PFSK-1 (cell line): ENCODE measurements at regions not wholly inside any gene's neighbourhood (a gene's known extent, or its start where the extent isn't known, plus 50 kb on each side); places are given as distances from the start of the nearest gene placed in this dataset.

Experiments used
- FOXP2 ChIP-seq: optimal IDR thresholded peaks from 2 replicates; pipeline ENCODE3; 2011; ENCODE audit warnings: borderline replicate concordance, control low read depth, inconsistent platforms; ENCODE audit not compliant: insufficient read depth; ENCODE audit errors: extremely low read length, extremely low read depth
- POLR2AphosphoS5 ChIP-seq: IDR thresholded peaks from 2 replicates; pipeline ENCODE4 v1.6.1; 2012; ENCODE audit warnings: low read depth, mild to moderate bottlenecking, control low read depth, low read length, moderate library complexity
- SIN3A ChIP-seq: IDR thresholded peaks from 2 replicates; pipeline ENCODE4 v1.6.1; 2012; ENCODE audit warnings: mild to moderate bottlenecking, low read length, moderate library complexity, borderline replicate concordance; ENCODE audit not compliant: insufficient read depth
- TAF1 ChIP-seq: IDR thresholded peaks from 2 replicates; pipeline ENCODE4 v1.6.1; 2012; ENCODE audit warnings: low read length, control low read depth, borderline replicate concordance; ENCODE audit not compliant: insufficient read depth
- TF ChIP-seq, protein P1 (sequence below), 2 experiments: IDR thresholded peaks; 2 replicates each; pipeline versions ENCODE4 v1.6.1 to v1.8.0; 2011 to 2012; ENCODE audit warnings: low read depth in 2 of 2, low read length in 2 of 2, control low read depth in 1 of 2, inconsistent platforms in 1 of 2, mild to moderate bottlenecking in 1 of 2, moderate library complexity in 1 of 2; ENCODE audit not compliant: insufficient read depth in 1 of 2

- TF ChIP-seq POLR2AphosphoS5 (no peak), FOXP2 (no peak), TAF1 (no peak), SIN3A (no peak)
- TF ChIP-seq, protein P1, sequence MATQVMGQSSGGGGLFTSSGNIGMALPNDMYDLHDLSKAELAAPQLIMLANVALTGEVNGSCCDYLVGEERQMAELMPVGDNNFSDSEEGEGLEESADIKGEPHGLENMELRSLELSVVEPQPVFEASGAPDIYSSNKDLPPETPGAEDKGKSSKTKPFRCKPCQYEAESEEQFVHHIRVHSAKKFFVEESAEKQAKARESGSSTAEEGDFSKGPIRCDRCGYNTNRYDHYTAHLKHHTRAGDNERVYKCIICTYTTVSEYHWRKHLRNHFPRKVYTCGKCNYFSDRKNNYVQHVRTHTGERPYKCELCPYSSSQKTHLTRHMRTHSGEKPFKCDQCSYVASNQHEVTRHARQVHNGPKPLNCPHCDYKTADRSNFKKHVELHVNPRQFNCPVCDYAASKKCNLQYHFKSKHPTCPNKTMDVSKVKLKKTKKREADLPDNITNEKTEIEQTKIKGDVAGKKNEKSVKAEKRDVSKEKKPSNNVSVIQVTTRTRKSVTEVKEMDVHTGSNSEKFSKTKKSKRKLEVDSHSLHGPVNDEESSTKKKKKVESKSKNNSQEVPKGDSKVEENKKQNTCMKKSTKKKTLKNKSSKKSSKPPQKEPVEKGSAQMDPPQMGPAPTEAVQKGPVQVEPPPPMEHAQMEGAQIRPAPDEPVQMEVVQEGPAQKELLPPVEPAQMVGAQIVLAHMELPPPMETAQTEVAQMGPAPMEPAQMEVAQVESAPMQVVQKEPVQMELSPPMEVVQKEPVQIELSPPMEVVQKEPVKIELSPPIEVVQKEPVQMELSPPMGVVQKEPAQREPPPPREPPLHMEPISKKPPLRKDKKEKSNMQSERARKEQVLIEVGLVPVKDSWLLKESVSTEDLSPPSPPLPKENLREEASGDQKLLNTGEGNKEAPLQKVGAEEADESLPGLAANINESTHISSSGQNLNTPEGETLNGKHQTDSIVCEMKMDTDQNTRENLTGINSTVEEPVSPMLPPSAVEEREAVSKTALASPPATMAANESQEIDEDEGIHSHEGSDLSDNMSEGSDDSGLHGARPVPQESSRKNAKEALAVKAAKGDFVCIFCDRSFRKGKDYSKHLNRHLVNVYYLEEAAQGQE (IDR thresholded peaks at IDR 0.05; ENCODE audit: insufficient read depth in 1 of 2, low read depth in 2 of 2, low read length in 2 of 2): no peak
Observed at GRCh38 chr22:49257551-49257961, 570.1 kb downstream of the BRD1 start.

DNA sequence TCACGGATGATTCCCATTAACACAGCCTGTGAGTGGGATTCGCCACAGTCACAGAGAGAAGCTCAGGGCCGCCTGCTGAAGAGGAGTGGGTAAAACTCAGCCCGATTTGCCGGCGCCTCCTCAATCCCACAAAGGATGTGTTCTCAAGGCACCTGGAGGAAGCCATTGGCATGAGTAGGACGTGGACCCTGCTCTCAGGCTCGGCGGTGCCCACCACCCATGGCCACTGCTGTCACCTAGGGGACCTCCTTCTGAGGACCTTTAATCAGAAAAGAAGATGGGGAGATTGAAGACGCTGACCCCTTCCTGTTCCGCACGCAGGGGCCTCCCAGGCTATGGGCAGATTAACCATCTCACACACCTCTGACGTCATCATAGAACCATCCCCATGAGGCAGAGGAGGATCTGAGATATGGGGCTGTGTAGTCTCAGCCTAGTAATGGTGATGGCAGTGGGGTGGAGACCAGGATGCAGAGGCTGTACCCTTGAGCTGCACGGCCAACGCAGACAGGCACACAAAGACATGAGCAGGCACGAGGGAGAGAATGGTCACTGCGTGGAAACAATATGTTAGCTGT is 571.8 kb downstream of the BRD1 start:
- TF ChIP-seq TAF1 (no peak), FOXP2 (no peak), POLR2AphosphoS5 (no peak), SIN3A (no peak)
- TF ChIP-seq, protein P1 (IDR thresholded peaks at IDR 0.05; ENCODE audit: insufficient read depth in 1 of 2, low read depth in 2 of 2, low read length in 2 of 2): no peak

GRCh38 chr22:49255154-49255553 is 572.5 kb downstream of the BRD1 start:
- TF ChIP-seq SIN3A (no peak), FOXP2 (no peak), TAF1 (no peak), POLR2AphosphoS5 (no peak)
- TF ChIP-seq, protein P1 (IDR thresholded peaks at IDR 0.05; ENCODE audit: insufficient read depth in 1 of 2, low read depth in 2 of 2, low read length in 2 of 2): no peak

GRCh38 chr22:49253656-49254055 is 574.0 kb downstream of the BRD1 start:
- no peak for TF ChIP-seq FOXP2
- TF ChIP-seq TAF1: no peak
- TF ChIP-seq, protein P1 (IDR thresholded peaks at IDR 0.05; ENCODE audit: insufficient read depth in 1 of 2, low read depth in 2 of 2, low read length in 2 of 2): no peak
- TF ChIP-seq POLR2AphosphoS5: no peak
- TF ChIP-seq SIN3A: no peak
